OCI-LY3 (cell line): ENCODE measurements at regions not wholly inside any gene's neighbourhood (a gene's known extent, or its start where the extent isn't known, plus 50 kb on each side); places are given as distances from the start of the nearest gene placed in this dataset.

Source experiments
- H2AFZ ChIP-seq: fragments of 200-600, 300-600 bp; shearing (Covaris generic); 2 replicates; pipeline ENCODE4 v1.6.0; 2014; ENCODE audit warnings: antibody characterized with exemption, low read depth, low read length
- H3K27ac ChIP-seq: fragments of 200-600, 300-600 bp; sonication (generic); 2 replicates; pipeline ENCODE4 v1.5.1; 2014; ENCODE audit warnings: mild to moderate bottlenecking, low read length, moderate library complexity, mixed read lengths
- H3K27me3 ChIP-seq: fragments of 200-600, 300-600 bp; sonication (generic); 2 replicates; pipeline ENCODE4 v1.6.1; 2014; ENCODE audit warnings: low read depth, low read length, mixed read lengths
- H3K36me3 ChIP-seq: fragments of 200-600, 300-600 bp; sonication (generic); replicated peaks from 2 replicates; pipeline ENCODE3; 2014; ENCODE audit warnings: low read depth, low read length, mixed read lengths
- H3K4me1 ChIP-seq: fragments of 300-600, 200-600 bp; sonication (generic); 2 replicates; pipeline ENCODE4 v1.6.1; 2014; ENCODE audit warnings: low read length, mixed read lengths
- H3K4me2 ChIP-seq: fragments of 200-600, 300-600 bp; sonication (generic); 2 replicates; pipeline ENCODE4 v1.6.1; 2014; ENCODE audit warnings: low read length, mixed read lengths
- H3K4me3 ChIP-seq: fragments of 300-600, 200-600 bp; sonication (generic); 2 replicates; pipeline ENCODE4 v1.5.1; 2014; ENCODE audit warnings: antibody characterized with exemption, mild to moderate bottlenecking, low read length, moderate library complexity
- H3K79me2 ChIP-seq: fragments of 300-600, 200-600 bp; shearing (Covaris generic); 2 replicates; pipeline ENCODE4 v1.6.1; 2014; ENCODE audit warnings: mild to moderate bottlenecking, low read length, mixed read lengths
- H3K9ac ChIP-seq: fragments of 300-600, 200-600 bp; shearing (Covaris generic); 2 replicates; pipeline ENCODE4 v1.6.0; 2014; ENCODE audit warnings: mild to moderate bottlenecking, low read length, moderate library complexity
- H3K9me3 ChIP-seq: fragments of 200-600, 300-600 bp; shearing (Covaris generic); 2 replicates; pipeline ENCODE4 v1.6.1; 2014; ENCODE audit warnings: low read length, mixed read lengths; ENCODE audit not compliant: insufficient read depth
- H4K20me1 ChIP-seq: fragments of 200-600, 300-600 bp; sonication (generic); 2 replicates; pipeline ENCODE4 v1.6.1; 2016; ENCODE audit warnings: low read length, mixed read lengths; ENCODE audit not compliant: insufficient read depth
- EZH2phosphoT487 ChIP-seq: fragments of 200-600 bp; shearing (Covaris generic); IDR thresholded peaks from 2 replicates; pipeline ENCODE4 v1.6.1; 2018; ENCODE audit warnings: antibody characterized with exemption, mixed run types, low read depth
- TF ChIP-seq, protein P1 (sequence below): fragments of 200-600, 300-600 bp; sonication (generic); IDR thresholded peaks from 2 replicates; pipeline ENCODE4 v1.5.1; 2014; ENCODE audit warnings: antibody characterized with exemption, low read length, low read depth

GRCh38 chr10:10527861-10528562 is 489.7 kb upstream of the CELF2 start:
- H3K27ac ChIP-seq, result no peak overlapping the region
- H3K27me3 ChIP-seq, result 0 out of 2 replicates have a peak, but pooled peaks cover under 1% of the 10 kb centered on the region
- no peak overlapping the region for H3K9ac ChIP-seq
- no peak overlapping the region for H3K4me3 ChIP-seq
- H3K79me2 ChIP-seq, result no peaks in the 10 kb centered on the region
- no peaks in the 10 kb centered on the region for H3K36me3 ChIP-seq
- TF ChIP-seq, protein P1, sequence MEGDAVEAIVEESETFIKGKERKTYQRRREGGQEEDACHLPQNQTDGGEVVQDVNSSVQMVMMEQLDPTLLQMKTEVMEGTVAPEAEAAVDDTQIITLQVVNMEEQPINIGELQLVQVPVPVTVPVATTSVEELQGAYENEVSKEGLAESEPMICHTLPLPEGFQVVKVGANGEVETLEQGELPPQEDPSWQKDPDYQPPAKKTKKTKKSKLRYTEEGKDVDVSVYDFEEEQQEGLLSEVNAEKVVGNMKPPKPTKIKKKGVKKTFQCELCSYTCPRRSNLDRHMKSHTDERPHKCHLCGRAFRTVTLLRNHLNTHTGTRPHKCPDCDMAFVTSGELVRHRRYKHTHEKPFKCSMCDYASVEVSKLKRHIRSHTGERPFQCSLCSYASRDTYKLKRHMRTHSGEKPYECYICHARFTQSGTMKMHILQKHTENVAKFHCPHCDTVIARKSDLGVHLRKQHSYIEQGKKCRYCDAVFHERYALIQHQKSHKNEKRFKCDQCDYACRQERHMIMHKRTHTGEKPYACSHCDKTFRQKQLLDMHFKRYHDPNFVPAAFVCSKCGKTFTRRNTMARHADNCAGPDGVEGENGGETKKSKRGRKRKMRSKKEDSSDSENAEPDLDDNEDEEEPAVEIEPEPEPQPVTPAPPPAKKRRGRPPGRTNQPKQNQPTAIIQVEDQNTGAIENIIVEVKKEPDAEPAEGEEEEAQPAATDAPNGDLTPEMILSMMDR, result no peak
- no peak for TF ChIP-seq EZH2phosphoT487
- no peak overlapping the region for H3K4me2 ChIP-seq
- H3K4me1 ChIP-seq, result no peaks in the 10 kb centered on the region
- H2AFZ ChIP-seq, result no peak overlapping the region
- H3K9me3 ChIP-seq, result no peaks in the 10 kb centered on the region
- H4K20me1 ChIP-seq, result no peaks in the 10 kb centered on the region

GRCh38 chr10:10528563-10528910 is 489.1 kb upstream of the CELF2 start:
- no peaks in the 10 kb centered on the region for H3K27me3 ChIP-seq
- no peaks in the 10 kb centered on the region for H3K79me2 ChIP-seq
- no peaks in the 10 kb centered on the region for H3K4me1 ChIP-seq
- no peaks in the 10 kb centered on the region for H3K9me3 ChIP-seq
- H3K4me3 ChIP-seq, result no peak overlapping the region
- no peak overlapping the region for H3K9ac ChIP-seq
- H4K20me1 ChIP-seq, result no peaks in the 10 kb centered on the region
- TF ChIP-seq, protein P1, result no peak
- TF ChIP-seq EZH2phosphoT487, result no peak
- H3K27ac ChIP-seq, result no peak overlapping the region
- H3K36me3 ChIP-seq, result no peaks in the 10 kb centered on the region
- no peak overlapping the region for H2AFZ ChIP-seq
- H3K4me2 ChIP-seq, result no peak overlapping the region

GRCh38 chr10:10530313-10530712 is 487.4 kb upstream of the CELF2 start:
- Histone ChIP-seq H4K20me1 (no peaks in the 10 kb centered on the region), H3K36me3 (no peaks in the 10 kb centered on the region), H3K9me3 (no peaks in the 10 kb centered on the region), H3K27me3 (no peaks in the 10 kb centered on the region), H3K9ac (no peak overlapping the region), H3K4me3 (no peak overlapping the region), H3K4me1 (no peaks in the 10 kb centered on the region), H3K79me2 (no peaks in the 10 kb centered on the region), H2AFZ (no peak overlapping the region), H3K4me2 (no peak overlapping the region), H3K27ac (no peak overlapping the region)
- TF ChIP-seq, protein P1, result no peak
- TF ChIP-seq EZH2phosphoT487, result no peak

DNA sequence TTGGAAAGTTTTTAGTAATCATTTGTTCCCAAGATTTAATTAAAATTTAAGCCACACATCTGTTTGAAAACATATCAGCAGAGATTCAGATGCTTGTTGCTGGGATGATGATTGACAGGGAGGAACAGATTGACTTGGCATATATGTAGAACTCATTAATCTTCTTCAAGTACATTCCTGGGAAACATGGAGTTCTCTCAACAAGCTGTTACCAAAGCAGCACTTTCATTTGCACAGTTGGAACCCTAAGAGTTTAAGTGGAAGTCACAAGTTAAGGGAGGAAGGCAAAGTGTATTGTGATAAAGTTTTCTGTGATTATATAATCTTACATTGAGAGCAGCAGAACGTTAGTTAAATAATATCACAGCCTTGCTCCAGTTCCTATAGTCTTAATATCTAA is 485.4 kb upstream of the CELF2 start:
- no peak overlapping the region for H3K4me2 ChIP-seq
- no peaks in the 10 kb centered on the region for H3K4me1 ChIP-seq
- no peak overlapping the region for H3K9ac ChIP-seq
- H3K4me3 ChIP-seq, result no peak overlapping the region
- no peak overlapping the region for H2AFZ ChIP-seq
- no peaks in the 10 kb centered on the region for H3K9me3 ChIP-seq
- H3K79me2 ChIP-seq, result no peaks in the 10 kb centered on the region
- no peaks in the 10 kb centered on the region for H3K27me3 ChIP-seq
- no peak for TF ChIP-seq EZH2phosphoT487
- TF ChIP-seq, protein P1, result no peak
- H3K27ac ChIP-seq, result no peak overlapping the region
- H3K36me3 ChIP-seq, result no peaks in the 10 kb centered on the region
- no peaks in the 10 kb centered on the region for H4K20me1 ChIP-seq
